ENCODE measurements at regions not wholly inside any gene's neighbourhood (a gene's known extent, or its start where the extent isn't known, plus 50 kb on each side); places are given as distances from the start of the nearest gene placed in this dataset.

- Histone ChIP-seq H3K4me3 (ENCODE audit: insufficient read depth, low read depth, low read length) (no peak overlapping the region), H4K5ac (ENCODE audit: low read depth, low read length) (no peak overlapping the region), H2BK20ac (ENCODE audit: low read depth, low read length) (no peak overlapping the region), H2BK120ac (ENCODE audit: low read depth, low read length) (no peak overlapping the region), H3K4ac (ENCODE audit: low read depth, low read length) (no peak overlapping the region), H3K27ac (ENCODE audit: insufficient read depth, low read length) (no peak overlapping the region), H3K9ac (ENCODE audit: low read depth, low read length) (no peak overlapping the region), H3K79me1 (ENCODE audit: low read depth in 1 of 2, low read length in 2 of 2) (no peaks in the 10 kb centered on the region), H3K23ac (ENCODE audit: low read depth, low read length) (no peak overlapping the region), H3K9me1 (ENCODE audit: insufficient read depth, low read length) (no peaks in the 10 kb centered on the region), H3K14ac (replicated peaks; ENCODE audit: low read depth, low read length) (no peak overlapping the region), H3K27me3 (ENCODE audit: control insufficient read depth, insufficient read depth, low read length) (no peaks in the 10 kb centered on the region), H2AK5ac (ENCODE audit: low read depth, low read length) (no peak overlapping the region), H3K56ac (ENCODE audit: extremely low read depth, insufficient read depth, low read length) (no peak overlapping the region), H2BK5ac (ENCODE audit: low read depth, low read length, poor library complexity, severe bottlenecking) (no peak overlapping the region), H2BK15ac (ENCODE audit: low read depth, low read length) (no peak overlapping the region), H3K18ac (ENCODE audit: low read depth, low read length) (no peak overlapping the region), H3K36me3 (ENCODE audit: control insufficient read depth, insufficient read depth, low read length) (no peaks in the 10 kb centered on the region), H2AK9ac (replicated peaks; ENCODE audit: low read depth, low read length, poor library complexity) (no peak overlapping the region), H3K4me2 (ENCODE audit: low read depth, low read length) (no peak overlapping the region), H4K91ac (ENCODE audit: insufficient read depth, low read depth, low read length) (no peak overlapping the region), H2AFZ (replicated peaks; ENCODE audit: low read length, poor library complexity) (no peak overlapping the region), H4K20me1 (ENCODE audit: insufficient read depth, low read length) (no peaks in the 10 kb centered on the region), H3K9me3 (ENCODE audit: control insufficient read depth, insufficient read depth, low read length) (0 out of 2 replicates have a peak, but pooled peaks cover 2% of the 10 kb centered on the region), H4K8ac (ENCODE audit: low read depth in 2 of 2, low read length in 2 of 2) (no peak overlapping the region), H3K4me1 (ENCODE audit: control insufficient read depth, insufficient read depth, low read length) (no peaks in the 10 kb centered on the region)
- in situ Hi-C loops (cut with MboI; ENCODE audit: low sequenced_read_pairs) (no loop called here), intact Hi-C loops (cut with micrococcal nuclease) (no loop called here), dilution Hi-C loops (cut with HindIII; ENCODE audit: low sequenced_read_pairs, unreplicated experiment) (no loop called here)
- BruUV-seq (replicated peaks), result no TSS peak
- POLR2A ChIA-PET (ENCODE audit: unreplicated experiment), result no interaction called here
- no CpG with 5 or more reads among the region's 1 CpG for WGBS, 2 experiments (ENCODE audit: extremely low coverage in 2 of 2, insufficient read length in 1 of 2)
- CTCF ChIA-PET, result no interaction called here
- ATAC-seq (ENCODE audit: low read depth) (no peak), DNase-seq (no peak)
- TF ChIP-seq SMC3 (IDR thresholded peaks at IDR 0.05; ENCODE audit: low read depth, low read length) (no peak), MAZ (IDR thresholded peaks at IDR 0.05; ENCODE audit: borderline replicate concordance, low read depth, low read length) (no peak), CHD1 (IDR thresholded peaks at IDR 0.05; ENCODE audit: low read depth, low read length) (no peak), NFE2L2 (IDR thresholded peaks at IDR 0.05; ENCODE audit: low read depth, low read length) (no peak), MXI1 (IDR thresholded peaks at IDR 0.05; ENCODE audit: borderline replicate concordance, low read depth, low read length) (no peak), CTCF (conservative IDR thresholded peaks at IDR 0.05; ENCODE audit: low read depth, low read length) (no peak), ELK1 (IDR thresholded peaks at IDR 0.05; ENCODE audit: borderline replicate concordance, low read depth, low read length) (no peak), USF2 (IDR thresholded peaks at IDR 0.05; ENCODE audit: low read depth, low read length) (no peak), RFX5 (IDR thresholded peaks at IDR 0.05; ENCODE audit: low read depth, low read length) (no peak)
Observed at GRCh38 chr6:95417856-95418255, 159.5 kb upstream of the MANEA start.

Data from IMR-90 (cell line).